ENCODE measurements at regions not wholly inside any gene's neighbourhood (a gene's known extent, or its start where the extent isn't known, plus 50 kb on each side); places are given as distances from the start of the nearest gene placed in this dataset.
"Not testable (repeated sequence)": the region's sequence is repeated elsewhere in the genome, so short reads cannot be mapped to it uniquely, and the experiment has no call there.

GRCh38 chr1:218494449-218494852 is 149.3 kb downstream of the TGFB2 start:
- DNase-seq (ENCODE audit: low read depth) = no peak

- DNase-seq (ENCODE audit: low read depth) = no peak
Observed at GRCh38 chr1:218495931-218496330, 150.8 kb downstream of the TGFB2 start.

GRCh38 chr1:218496561-218496960 is 151.4 kb downstream of the TGFB2 start:
- DNase-seq (ENCODE audit: low read depth) = peak; percentile 98

GRCh38 chr1:218498056-218498938 is 153.2 kb downstream of the TGFB2 start:
- peak; percentile 61 for DNase-seq (ENCODE audit: low read depth)

- DNase-seq (ENCODE audit: low read depth) = peak; percentile 68
Observed at GRCh38 chr1:218499011-218499691, 154.0 kb downstream of the TGFB2 start.

DNA sequence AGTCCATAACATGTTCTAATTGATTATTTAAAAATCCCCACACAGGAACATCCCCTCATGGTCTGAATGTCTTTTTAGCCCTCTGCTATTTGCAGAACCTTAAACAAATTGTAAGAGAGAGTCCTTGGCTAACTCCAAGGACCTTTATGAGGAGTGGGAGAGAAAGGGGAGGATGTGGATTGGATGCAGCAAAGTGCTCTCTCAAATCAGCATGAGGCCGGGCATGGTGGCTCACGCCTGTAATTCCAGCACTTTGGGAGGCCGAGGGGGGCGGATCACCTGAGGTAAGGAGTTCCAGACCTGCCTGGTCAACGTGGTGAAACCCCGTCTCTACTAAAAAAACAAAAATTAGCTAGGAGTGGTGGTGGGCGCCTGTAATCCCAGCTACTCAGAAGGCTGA is 154.8 kb downstream of the TGFB2 start:
- no peak for DNase-seq (ENCODE audit: low read depth)

- no peak for DNase-seq (ENCODE audit: low read depth)
Observed at GRCh38 chr1:218501161-218501560, 156.0 kb downstream of the TGFB2 start.

GRCh38 chr1:218502383-218502782 is 157.2 kb downstream of the TGFB2 start:
- no peak for DNase-seq (ENCODE audit: low read depth)

GRCh38 chr1:218503102-218503501 is 158.0 kb downstream of the TGFB2 start:
- no peak for DNase-seq (ENCODE audit: low read depth)

GRCh38 chr1:218507355-218508002 is 162.3 kb downstream of the TGFB2 start:
- DNase-seq (ENCODE audit: low read depth) = no peak

DNA sequence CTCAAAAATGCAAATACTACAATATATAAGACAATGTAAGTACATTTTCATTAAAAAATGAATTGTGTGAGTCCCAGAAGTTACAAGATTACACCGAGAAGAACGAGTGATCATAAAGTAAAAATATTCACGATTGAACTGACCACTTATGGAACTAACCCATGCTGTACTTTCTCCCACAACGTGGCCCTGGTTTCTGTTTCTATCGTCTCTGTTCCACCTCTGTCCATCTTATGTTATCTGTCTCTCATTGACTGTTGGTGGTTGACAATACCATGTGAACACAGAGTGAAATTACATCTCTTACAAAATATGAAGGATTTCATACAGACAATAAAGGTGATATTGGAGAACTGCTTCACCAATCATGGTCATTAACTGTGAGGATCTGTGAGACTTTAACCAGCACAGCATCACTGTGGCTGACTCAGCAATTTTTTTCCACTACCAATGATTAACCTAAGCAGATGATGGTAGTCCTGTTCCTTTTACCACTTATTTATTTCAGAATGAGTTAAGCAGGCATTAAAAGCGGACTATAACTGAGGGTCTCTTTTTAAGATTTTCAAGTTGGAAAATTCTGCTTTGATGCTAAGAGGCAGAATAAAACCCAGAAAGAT is 165.1 kb downstream of the TGFB2 start:
- no peak for DNase-seq (ENCODE audit: low read depth)

DNA sequence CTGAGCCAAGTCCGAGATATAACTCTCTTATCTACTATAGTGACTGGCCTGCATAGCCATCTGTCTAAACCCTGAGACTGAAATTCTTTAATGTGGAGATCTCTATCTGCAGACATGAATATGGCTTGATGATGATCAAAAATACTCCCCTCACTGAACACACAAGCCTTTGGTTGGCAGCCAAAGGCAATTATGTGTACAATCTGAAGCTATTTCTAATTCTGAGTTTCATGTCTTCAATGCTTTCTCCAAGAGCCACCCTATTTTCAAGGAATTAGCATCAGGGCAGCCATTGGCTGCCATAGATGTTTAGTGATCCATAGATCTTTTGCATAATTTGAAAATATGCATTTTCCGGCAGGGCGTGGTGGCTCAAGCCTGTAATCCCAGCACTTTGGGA is 168.2 kb downstream of the TGFB2 start:
- no peak for DNase-seq (ENCODE audit: low read depth)

GRCh38 chr1:218514689-218515088 is 169.6 kb downstream of the TGFB2 start:
- no peak for DNase-seq (ENCODE audit: low read depth)

DNA sequence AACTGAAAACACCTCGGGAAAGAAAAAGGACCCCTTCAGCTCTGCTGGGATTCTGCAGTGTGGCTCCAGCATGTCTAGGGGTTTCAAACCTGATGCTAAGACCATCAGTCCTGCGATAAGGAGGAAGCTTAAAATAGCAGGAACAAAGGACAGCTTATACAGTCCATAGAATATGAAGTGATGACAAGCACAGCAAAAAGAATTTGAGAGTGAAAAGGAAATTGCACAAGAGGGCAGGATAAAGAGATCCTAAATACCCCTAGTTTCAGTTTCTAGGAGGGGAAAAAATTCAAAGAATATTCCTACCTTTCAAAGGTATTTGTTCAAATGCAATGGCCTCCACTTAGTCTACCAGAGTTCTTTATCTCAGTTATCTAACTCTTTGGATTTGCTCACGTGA is 171.4 kb downstream of the TGFB2 start:
- DNase-seq (ENCODE audit: low read depth) = no peak

DNA sequence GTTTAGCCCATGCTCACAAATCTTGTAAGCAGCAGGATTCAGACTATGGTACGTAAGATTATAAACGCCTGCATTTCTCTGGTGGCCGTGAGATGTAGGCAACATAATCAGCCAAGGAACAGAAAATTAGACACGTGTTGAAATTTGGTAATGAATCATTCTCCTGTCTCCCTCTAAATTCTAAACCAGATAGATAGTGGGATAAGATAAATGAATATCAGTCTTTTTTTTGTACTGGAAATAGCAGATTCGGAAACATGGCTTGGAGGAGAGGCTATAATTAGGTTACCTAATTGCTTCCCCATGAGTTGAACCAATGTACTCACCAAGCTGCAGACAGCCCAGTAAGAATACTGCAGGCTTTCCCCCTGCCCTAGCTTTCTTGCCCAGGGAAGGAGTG is 172.3 kb downstream of the TGFB2 start:
- DNase-seq (ENCODE audit: low read depth) = no peak

- DNase-seq (ENCODE audit: low read depth) = no peak
Observed at GRCh38 chr1:218518216-218518740, 173.1 kb downstream of the TGFB2 start.

- DNase-seq (ENCODE audit: low read depth) = not testable (repeated sequence)
Observed at GRCh38 chr1:218520646-218521045, 175.5 kb downstream of the TGFB2 start.

GRCh38 chr1:218521414-218522169 is 176.5 kb downstream of the TGFB2 start:
- peak; percentile 52 for DNase-seq (ENCODE audit: low read depth)

DNA sequence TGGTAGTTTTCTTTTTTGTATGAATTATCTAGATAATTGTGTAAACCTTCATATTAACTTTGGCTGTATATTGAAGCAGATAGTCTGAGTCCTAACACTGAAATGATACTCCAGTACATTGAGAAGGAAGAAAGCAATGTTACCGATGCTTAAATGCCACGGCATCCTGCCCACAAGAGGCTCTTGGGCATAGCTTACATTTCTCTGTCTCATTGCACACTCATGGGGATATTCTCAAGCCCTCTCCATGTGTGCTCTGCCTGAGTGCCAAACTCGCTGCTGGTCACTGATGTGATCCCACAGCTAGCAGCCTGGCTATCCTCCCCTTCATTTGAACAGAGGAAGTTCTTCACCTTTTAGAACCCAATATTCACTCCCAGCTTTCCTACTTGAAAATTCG is 179.4 kb downstream of the TGFB2 start:
- DNase-seq (ENCODE audit: low read depth) = peak; percentile 57

DNA sequence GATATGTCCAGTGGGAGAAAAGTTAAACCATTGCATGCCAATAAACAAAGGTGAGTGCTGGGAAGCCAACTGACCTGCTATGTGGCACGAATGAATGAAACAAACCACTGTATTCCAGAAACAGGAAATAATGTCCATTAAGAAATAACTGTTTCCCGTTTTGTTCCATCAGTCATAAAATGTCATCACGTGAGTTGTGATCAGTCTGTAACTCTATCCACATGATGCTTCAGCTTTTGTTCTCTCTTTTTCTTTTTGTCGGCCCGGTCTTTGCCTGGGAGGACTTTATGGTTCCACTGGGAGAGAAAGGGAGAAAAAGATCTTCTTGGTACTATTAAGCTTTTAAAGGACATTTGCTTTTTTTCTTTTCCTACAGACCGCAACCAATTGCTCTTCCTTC is 179.9 kb downstream of the TGFB2 start:
- DNase-seq (ENCODE audit: low read depth) = no peak

Measured in Daoy (cell line).